Right forelimb (tissue), 1 donor: ENCODE measurements at regions not wholly inside any gene's neighbourhood (a gene's known extent, or its start where the extent isn't known, plus 50 kb on each side); places are given as distances from the start of the nearest gene placed in this dataset.
"Not testable (repeated sequence)": the region's sequence is repeated elsewhere in the genome, so short reads cannot be mapped to it uniquely, and the experiment has no call there.

Source experiments
- DNase-seq: peaks from one replicate; pipeline ENCODE4 v3.0.0-alpha.2; 2018

DNA sequence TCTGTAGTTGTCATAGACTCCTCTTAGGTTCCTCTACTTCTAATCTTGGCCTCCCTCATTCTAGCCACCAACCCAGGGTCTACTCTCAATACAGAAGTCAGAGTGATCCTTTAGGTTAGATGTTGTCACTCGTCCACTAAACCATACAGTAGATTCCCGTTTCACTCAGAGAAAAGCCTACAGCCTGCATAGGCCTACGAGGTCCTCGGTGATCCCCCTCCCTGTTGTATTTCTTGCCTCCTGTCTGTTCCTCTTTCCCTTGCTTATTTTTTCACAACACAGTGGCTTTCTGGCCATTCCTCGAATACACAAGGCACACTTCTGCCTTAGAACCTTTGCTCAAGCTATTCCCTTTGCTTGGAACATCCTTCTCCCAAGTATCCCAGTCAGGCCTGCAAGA is 183.0 kb upstream of the PRSS1 start:
- DNase-seq, result no peak

DNA sequence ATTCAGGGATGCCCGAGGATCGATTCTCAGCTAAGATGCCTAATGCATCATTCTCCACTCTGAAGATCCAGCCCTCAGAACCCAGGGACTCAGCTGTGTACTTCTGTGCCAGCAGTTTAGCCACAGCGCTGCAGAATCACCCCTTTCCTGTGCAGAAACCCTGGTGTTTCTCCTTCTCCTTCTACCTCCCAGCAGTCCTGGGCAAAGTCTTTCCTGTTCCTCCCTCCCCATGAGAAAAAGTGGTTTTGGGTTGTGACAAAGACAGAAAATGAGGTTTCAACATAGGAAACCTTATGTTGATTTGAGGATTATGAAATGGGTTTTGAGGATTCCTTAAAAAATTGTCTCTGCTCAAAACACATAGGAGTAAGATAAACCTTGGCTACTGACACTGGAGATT is 185.1 kb upstream of the PRSS1 start:
- not testable (repeated sequence) for DNase-seq

DNA sequence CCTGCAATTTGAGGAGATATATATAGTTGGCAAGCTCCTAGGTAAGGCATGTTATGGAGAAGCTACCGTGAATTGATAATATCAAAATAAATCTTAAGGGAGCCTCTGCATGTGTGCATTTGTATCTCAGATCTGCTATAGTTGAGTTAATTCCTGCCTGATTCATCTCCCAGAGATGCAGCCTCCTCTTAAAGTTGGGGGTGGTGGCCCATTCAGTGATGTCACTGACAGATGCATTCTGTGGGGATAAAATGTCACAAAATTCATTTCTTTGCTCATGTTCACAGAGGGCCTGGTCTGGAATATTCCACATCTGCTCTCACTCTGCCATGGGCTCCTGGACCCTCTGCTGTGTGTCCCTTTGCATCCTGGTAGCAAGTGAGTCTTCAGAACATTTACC is 185.8 kb upstream of the PRSS1 start:
- DNase-seq, result no peak

DNA sequence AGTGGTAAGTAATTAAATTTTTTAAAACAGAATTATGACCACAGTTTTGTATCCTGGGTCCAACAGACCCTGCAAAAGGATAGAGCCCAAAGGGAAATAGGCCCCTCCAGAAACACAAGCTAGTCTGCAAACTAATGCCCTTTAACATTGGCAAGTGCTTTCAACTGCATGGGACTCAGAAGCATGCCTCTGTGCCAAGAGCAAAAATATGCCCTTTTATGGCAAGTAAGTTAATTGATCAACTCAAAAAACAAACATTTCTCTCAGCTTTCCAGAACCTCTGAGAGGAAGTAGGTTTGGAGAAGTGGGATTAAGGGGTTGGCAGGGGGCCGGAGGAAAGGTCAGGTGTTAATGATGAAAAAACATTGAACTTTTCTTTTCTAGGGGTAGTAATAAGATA is 186.6 kb upstream of the PRSS1 start:
- no peak for DNase-seq

DNA sequence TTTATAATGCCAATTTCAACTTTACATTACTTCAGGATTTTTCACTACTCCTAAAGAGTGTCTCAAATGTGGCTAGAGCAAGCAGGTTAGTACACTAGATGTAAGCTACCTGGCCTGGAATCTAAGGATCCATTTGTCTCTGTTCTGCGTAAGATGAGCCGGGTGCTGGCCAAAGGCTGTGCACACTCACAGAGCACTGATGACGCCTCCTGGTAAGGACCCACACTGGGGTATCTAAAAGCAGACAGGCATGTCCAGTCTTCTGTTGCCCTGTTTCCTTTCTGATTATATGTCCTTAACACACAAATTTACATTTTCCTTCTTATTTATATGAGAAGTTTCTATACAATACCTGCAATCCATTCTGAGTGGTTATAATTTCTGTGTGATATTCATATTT is 187.9 kb upstream of the PRSS1 start:
- not testable (repeated sequence) for DNase-seq

DNA sequence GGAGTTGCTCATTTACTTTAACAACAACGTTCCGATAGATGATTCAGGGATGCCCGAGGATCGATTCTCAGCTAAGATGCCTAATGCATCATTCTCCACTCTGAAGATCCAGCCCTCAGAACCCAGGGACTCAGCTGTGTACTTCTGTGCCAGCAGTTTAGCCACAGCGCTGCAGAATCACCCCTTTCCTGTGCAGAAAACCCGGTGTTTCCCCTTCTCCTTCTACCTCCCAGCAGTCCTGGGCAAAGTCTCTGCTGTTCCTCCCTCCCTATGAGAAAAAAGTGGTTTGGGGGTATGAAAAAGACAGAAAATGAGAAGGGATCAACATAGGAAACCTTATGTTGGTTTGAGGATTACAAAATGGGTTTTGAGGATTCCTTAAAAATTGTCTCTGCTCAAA is 188.5 kb upstream of the PRSS1 start:
- not testable (repeated sequence) for DNase-seq

DNA sequence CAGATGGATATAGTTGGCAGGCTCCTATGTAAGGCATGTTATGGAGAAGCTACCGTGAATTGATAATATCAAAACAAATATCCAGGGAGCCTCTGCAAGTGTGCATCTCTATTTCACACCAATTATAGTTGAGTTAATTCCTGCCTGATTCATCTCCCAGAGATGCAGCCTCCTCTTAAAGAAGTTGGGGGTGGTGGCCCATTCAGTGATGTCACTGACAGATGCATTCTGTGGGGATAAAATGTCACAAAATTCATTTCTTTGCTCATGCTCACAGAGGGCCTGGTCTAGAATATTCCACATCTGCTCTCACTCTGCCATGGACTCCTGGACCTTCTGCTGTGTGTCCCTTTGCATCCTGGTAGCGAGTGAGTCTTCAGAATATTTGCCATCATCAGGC is 189.1 kb upstream of the PRSS1 start:
- no peak for DNase-seq

DNA sequence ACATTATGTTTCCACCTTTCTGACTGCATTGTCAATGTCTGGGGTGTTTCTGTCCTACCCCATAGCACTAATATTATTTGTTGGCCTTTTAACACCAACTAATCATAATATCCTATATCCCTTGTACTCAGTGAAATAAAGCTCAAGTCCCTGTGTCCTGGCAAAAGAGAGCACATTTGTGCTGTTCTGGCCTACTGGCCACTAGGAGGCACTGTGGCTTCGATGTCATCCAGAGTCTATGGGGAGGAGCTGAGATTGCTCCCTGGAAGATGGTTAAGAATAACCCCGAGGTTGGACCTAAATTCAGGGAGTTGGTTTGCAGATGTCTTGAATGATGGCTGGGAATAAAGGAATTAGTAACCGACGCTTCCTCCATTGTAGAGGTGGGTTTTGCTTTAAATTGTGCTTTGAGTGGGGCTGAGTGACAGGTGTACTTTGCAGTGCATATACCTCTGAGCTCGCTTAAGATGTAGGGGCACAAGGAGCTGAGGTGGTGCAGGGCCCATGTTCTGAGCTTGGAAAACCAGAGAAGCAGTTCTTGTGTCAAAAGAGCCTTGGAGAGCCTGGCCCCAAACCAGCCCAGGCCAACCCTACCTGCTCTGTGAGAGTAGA is 191.2 kb upstream of the PRSS1 start:
- DNase-seq, result no peak

DNA sequence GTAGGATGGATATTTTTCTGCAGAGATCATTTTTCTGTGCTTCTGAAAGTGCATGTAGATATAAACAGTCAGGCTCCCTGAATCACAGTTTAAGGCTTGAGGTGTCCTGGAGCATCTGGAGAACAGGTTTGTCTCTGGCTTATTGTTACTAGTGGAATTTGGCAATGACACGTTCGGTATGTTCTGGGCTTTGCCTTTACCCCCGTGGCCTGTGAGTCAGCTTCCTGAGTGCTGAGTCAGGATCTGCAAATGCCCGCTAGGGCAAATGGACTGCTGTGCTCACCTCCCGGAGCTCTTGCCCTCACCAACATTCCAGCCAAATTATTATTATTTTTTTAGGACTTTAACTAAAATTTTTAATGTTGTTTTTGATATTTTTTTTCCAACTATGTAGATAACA is 192.5 kb upstream of the PRSS1 start:
- no peak for DNase-seq

DNA sequence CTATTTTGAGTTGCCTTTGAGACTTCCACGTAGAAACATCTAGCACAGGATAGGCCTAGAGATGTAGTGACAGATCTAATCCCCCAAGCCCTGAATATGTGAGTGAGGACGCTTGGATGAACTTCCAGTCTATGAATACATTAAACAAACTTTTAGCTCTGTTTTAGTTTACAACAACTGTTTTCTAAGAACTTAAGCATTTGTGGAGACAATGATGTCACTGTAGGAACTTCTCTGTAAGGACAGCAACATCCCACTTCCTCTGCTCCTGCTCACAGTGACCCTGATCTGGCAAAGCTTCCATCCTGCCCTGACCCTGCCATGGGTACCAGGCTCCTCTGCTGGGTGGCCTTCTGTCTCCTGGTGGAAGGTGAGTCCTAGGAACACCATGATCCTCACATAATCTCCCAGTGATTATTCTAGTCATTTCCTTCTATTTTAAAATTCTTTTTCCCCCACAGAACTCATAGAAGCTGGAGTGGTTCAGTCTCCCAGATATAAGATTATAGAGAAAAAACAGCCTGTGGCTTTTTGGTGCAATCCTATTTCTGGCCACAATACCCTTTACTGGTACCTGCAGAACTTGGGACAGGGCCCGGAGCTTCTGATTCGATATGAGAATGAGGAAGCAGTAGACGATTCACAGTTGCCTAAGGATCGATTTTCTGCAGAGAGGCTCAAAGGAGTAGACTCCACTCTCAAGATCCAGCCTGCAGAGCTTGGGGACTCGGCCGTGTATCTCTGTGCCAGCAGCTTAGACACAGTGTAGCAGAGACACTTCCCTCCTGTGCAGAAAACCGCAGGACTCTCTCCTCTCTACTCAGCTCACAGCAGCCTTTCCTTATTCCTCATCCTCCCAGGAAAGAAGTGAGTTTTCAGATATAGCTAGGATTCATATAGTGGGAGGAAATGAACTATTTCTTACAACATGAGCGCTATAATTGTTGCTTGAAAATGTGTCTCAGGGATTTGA is 194.4 kb upstream of the PRSS1 start:
- no peak for DNase-seq

DNA sequence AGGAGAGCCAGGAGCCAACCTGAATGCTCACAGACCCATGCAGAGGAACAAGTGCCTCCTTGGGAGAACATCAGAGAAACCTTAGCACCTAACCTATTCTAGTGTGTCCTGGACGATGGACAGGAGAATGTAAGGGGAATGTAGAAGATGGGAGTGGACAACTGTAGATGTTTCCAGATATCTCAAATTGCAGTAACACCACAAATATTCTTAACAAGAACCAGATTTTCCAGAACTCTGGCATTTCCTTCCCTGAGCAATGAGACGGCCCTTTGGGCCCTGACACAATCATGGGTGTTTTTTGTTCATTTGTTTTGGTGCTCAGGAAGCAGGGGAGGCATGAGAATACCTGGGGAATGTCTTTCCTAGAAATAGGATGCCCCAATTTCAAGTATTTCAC is 196.1 kb upstream of the PRSS1 start:
- no peak for DNase-seq

DNA sequence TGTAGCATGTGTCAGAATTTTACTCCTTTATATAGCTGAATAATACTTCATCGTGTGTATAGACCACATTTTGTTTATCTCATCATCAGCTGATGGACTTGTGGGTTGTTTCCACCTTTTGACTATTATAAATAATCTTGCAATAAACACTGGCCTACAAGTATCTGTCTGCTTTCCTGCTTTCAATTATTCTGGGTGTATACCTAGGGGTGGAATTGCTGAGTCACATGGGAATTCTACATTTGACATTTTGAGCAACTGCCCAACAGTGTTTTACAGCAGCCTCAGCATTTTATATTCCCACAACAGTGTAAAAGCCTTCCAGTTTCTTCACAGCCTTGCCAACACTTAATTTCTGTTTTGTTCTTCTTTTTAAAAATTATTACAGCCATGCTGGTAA is 200.3 kb upstream of the PRSS1 start:
- no peak for DNase-seq

DNA sequence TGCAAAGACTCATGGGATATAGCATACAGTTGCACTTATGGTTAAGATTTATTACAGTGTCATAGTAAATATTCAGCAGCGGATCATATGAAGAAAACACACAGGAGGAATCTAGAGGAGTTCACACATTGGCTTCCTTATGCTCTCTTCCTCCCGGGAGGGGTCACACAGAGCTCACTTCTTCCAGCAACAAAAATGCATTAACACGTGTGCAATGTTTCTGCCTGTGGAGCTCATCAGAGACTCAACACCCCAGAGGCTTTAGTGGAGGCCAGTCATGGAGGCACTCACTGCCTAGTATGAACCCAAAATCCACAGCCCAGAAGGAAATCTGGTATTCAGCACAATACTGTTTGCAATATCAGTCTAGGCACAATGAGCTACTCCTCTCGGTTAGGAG is 202.8 kb upstream of the PRSS1 start:
- DNase-seq, result no peak

DNA sequence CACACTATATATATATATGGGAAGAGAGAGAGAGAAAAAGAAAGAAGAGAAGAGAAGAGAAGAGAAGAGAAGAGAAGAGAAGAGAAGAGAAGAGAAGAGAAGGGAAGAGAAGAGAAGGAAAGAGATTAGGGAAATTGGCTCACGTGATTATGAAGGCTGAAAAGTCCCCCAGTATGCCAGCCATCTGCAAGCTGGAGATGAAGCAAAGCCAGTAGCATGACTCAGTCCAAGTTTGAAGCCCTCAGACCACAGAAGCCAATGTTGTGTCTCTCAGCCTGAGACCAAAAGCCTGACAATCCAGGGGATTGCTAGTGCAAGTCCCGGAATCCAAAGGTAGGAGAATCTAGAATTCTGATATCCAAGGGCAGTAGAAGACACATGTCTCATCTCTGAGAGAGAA is 206.3 kb upstream of the PRSS1 start:
- no peak for DNase-seq

DNA sequence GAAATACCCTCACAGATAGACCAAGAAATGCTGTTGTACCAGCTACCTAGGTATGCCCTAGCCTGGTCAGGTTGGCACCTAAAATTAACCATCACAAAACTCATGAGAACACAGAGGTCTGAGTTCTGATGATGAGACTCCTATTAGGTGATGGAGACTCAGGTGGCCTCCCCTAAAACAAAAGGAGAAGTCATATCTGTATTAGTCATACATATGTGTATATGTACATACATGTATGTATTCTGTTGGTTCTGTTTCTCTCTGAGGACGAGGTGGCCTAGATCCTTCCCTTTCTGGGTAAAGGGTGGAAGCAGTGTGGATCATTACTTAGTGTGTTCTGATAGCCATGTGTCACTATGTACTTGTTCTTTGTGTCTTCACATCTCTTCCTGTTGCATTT is 207.2 kb upstream of the PRSS1 start:
- no peak for DNase-seq

DNA sequence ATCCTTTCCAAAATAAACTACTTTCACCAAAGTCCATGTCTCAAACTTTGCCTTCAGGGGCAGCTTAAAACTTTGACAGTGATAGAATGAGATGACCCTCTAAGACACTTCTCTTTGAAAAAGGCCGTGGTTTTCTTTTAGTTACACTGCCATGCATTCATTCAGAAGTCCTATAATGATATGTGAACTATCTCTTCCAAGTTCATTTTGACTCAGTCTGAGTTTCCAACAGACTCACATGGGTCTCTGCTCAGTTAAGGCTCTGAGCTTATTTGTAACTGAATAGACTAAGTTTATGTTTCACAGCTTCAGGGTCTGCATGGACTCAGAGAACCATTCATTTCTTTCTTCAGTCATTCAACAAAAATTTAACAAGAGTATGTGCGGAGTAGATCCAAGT is 208.9 kb upstream of the PRSS1 start:
- DNase-seq, result no peak

DNA sequence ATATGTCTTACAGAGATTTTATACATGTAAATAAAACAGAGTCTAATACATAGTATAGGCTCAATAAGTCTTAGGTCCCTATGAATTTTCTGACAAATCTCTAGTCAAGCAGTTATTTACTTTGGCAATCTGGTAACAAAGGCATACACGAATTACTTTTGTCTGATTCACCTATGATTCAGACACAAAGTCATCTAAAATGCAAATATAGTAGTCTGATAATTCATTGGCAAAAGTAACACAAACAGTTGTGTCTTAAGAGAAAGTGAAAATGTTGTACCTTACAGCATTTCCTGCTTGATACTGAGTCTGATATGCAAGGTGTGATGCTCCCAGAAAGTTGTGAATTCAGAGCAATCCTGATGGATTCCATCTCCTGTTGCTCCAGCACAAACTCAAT is 209.4 kb upstream of the PRSS1 start:
- DNase-seq, result no peak

DNA sequence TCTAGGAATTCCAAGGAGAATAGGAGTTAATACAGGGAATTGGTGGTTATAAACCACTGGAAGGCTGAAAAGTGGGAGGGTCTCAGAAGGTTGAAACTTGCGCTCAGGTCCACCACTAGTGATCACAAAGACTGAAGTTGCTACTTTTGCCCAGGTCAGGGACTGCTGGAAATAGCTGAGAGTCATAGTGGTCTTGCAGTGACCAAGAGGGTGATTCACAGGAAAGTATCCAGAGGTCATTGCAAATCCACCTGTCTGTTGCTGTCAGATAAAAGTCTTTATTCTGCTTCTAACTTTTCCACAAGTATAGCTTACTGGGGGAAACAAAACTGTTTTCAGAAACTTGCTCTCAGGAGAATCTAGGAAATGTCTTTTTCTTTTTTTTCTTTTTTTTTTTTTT is 211.5 kb upstream of the PRSS1 start:
- no peak for DNase-seq

DNA sequence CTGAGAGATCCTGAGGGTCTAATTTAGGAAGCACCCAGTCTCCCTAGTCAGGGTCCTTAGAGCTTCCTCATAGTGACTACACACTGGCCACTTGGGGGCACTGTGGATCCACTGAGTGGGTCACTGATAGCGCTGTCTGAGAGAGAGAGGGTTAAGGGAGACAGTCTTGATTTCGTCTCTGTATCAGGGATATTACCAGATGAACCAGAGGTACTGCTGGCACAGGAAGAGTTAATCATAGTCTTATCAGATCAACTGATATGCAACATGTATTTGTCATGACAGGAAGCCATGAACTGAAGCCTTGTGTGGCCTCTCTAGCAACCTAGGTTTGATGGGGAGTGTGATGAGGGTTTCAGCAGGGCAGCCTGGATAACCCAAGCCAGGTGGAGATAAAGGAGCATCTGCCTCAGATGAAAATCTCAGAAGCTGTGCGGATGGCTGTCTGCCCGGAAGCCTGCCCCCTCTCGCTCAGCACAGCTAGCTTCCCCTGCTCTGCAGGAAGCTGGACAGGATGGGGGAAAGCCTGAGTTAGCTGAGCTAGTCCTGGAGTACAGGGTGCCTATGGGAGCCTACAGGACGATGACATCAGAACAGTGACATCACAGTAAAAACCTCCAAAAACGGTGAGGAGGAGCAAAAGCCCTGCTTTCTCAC is 214.0 kb upstream of the PRSS1 start:
- DNase-seq, result no peak

DNA sequence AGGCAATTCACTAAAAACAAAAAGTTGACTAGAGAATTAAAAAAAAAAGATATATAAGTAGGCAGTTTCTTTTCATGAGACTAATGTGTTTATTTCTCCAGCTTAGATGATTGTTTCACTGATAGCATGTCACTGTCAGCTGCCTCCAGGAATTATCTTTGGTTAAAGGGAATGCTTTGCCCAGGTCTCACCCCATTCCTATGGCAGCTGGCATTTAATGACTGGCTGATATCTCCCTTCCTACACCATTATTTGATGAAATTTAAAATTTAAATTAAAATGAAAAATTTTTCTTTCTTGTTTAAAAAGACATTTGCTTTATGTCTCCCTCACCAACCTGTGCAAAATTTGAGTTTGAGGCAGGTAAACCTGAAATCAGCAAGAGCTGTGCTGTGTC is 214.5 kb upstream of the PRSS1 start:
- DNase-seq, result no peak

DNA sequence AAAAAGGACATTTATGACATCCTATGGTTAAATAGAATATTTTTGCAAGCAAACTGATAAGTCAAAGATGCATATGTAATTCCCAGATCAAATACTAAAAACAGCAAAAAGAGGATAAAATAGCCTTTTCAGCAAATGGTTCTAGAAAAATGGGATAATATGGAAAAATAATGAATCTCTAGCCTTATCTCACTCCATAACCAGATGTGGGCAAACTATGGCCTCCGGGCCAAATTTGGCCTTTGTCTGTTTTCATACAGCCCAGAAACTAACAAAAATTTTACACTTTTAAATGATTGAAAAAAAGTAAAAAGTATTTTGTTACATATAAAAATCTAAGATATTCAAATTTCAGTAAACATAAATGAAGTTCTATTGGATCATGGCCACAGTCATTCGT is 215.4 kb upstream of the PRSS1 start:
- no peak for DNase-seq

DNA sequence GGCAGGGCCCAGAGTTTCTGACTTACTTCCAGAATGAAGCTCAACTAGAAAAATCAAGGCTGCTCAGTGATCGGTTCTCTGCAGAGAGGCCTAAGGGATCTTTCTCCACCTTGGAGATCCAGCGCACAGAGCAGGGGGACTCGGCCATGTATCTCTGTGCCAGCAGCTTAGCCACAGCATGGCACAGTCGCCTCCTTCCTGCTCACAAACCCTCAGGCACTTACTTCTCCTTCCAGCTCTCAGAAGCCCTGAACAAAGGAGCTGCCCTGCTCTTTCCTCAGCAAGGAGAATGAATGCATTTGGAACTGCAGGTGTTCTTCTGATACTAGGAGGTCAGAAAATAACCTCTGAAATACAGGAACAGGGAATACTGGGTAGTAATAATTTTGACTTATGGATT is 219.7 kb upstream of the PRSS1 start:
- no peak for DNase-seq

DNA sequence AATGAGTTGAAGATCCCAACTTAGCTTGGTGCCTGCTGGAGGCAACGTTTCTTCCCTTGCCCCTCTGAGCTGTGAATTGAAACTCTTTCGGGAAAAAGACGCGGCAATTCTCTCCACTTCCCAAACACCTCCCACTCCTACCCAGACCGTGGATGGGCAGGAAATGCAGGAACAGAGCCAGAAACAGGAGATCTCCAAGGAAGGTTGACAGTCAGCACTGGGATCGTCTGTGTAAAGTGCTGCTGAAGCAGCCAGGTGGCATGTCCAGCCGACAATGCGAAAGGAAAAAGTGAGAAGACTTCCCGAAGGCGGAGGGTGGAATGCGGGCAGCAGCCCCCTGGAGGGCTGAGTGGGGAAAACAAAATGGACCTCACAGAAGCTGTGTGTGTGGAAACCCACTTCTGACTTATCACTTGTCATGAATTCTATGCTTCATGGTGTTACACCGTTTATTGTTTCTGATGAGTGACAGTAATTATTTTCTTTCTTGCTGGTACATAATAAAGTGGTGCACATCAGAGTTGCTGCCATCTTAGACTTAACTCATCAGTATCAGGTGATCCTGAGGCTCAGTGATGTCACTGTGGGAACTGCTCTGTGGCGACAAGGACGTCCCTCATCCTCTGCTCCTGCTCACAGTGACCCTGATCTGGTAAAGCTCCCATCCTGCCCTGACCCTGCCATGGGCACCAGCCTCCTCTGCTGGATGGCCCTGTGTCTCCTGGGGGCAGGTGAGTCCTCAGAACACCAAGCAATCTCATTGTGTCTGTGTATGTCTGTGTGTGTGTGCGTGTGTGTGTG is 220.5 kb upstream of the PRSS1 start:
- DNase-seq, result no peak
